ENCODE measurements at regions not wholly inside any gene's neighbourhood (a gene's known extent, or its start where the extent isn't known, plus 50 kb on each side); places are given as distances from the start of the nearest gene placed in this dataset.

DNA sequence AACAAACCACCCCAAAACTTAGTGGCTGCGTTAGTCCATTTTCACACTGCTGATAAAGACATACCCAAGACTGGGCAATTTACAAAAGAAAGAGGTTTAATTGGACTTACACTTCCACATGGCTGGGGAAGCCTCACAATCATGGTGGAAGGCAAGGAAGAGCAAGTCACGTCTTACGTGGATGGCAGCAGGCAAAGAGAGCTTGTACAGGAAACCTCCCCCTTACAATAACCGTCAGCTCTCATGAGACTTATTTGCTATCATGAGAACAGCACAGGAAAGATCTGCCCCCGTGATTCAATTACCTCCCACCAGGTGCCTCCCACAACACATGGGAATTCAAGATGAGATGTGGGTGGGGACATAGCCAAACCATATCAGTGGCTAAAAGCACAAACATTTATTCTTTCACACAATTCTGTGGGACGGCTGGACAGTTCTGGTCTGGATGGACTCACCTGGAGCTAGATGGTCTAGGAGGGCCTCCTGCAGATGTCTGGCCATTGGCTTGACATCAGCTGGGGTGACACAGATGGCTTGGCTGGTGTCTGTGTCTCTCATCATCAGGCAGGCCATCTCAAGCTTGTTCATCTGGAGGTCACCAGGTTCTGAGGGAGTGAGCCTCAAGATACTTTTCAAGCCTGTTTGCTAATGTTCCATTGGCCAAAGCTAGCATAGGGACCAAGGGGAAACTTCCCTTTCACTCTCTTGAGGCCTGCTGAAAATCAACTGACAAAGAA, 104.1 kb downstream of the SMIM20 start:
- in situ Hi-C loops (cut with MboI; ENCODE audit: low sequenced_read_pairs): loop anchor here (25.0 kb wide), 1 partner anchor 694 kb away; no protein-coding TSS in a partner anchor

- in situ Hi-C loops (cut with MboI; ENCODE audit: low sequenced_read_pairs): loop anchor here (25.0 kb wide), 1 partner anchor 692 kb away; no protein-coding TSS in a partner anchor
Observed at GRCh38 chr4:26020083-26020668, 106.2 kb downstream of the SMIM20 start.

DNA sequence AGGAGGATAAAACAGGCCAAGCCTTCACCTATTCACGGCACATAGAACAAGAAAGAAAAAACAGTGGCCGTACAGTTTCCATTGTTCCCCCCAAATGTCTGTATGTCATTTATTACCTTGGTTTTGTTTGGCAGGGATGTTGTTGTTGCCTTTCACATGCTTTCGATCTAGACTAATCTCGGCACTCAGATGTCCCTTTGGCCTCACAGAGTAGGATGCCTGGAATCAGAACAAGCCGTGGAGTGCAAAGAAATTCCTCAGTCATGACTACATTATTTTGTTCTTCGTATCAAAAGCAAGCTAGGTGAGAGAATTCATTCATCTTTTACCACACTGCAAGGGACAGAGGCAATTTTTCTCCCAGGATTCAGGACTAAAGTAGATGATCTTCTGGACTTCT, 106.9 kb downstream of the SMIM20 start:
- in situ Hi-C loops (cut with MboI; ENCODE audit: low sequenced_read_pairs): loop anchor here (25.0 kb wide), 1 partner anchor 691 kb away; no protein-coding TSS in a partner anchor

DNA sequence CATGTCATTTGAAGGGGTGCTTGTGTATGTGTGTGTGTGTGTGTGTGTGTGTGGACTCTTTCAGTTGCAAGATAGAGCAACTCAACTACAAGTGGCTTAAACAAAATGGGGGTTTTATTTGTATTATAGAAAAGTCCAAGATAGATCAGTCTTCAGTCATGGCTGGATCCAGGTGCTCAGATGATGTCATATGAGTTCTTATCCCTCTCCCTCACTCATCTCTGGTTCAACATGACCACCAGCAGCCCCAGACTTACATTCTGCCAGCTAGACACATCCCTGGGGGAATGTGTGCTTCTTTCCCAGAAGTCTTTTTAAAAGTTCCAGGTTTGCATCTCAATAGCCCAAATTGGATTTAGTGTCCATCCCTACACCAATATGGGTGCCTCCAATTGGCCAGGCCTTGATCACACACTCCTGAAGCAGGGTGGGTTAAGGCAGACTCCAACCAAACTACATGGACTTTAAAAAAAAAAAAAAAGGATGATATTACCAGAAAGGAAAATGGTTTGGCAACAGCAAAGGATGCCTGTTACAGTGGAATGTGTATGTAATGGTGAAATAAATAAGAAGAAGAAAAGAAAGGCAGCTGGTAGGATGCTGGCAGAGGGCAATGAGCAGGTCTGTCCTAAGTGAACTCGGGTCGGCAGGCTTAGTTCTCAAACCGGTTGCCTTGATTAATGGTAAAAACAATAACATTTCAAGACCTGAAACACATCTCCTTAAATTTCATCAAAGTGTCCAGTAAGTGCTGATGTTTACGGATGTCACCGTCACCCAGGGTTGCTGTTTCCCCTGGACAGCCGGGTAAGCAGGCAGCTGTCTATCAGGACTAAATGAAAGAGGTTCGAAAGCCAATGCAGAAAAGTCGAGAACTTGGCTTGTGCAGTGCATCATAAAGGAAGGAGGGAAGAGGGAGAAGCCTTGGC, 107.7 kb downstream of the SMIM20 start:
- in situ Hi-C loops (cut with MboI; ENCODE audit: low sequenced_read_pairs): loop anchor here (25.0 kb wide), 1 partner anchor 691 kb away; no protein-coding TSS in a partner anchor

- in situ Hi-C loops (cut with MboI; ENCODE audit: low sequenced_read_pairs): loop anchor here (25.0 kb wide), 1 partner anchor 690 kb away; no protein-coding TSS in a partner anchor
Observed at GRCh38 chr4:26022346-26023202, 108.6 kb downstream of the SMIM20 start.

DNA sequence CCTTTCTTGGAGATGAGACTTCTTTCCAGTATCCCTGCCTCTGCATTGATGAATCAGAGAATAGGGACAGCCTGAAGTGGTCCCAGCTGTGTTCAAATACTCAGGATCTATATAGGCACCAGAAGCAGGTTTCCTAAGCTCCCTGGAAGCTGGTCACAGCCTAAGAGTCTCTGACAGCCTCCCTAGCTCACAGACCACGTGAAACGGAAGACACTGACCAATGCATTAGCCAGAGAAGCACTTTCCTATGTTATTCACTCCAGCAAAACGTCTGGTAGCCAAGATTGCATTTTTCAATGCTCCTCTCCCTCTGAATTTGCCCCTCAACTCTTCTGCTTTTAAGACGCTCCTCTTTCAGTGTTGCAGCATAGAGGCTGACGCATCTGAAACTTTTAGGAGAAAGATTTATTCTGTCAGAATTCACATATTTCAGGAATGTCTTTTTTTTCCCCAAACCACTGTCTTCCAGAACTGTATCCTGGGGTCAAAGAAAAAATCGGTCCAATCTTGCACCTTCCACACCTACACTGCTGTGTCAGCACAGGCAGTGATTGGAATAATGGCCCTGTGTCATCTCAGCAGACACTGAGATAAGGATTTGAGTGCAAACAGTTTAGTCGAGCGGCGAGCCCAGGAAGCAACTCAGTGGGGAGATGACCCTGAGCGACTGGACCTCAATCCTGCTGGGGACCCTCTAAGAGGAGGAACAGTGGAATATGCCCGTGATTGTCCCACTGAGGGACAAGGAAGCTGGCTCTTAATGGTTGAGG, 109.4 kb downstream of the SMIM20 start:
- in situ Hi-C loops (cut with MboI; ENCODE audit: low sequenced_read_pairs): loop anchor here (25.0 kb wide), 1 partner anchor 689 kb away; no protein-coding TSS in a partner anchor

- in situ Hi-C loops (cut with MboI; ENCODE audit: low sequenced_read_pairs): loop anchor here (25.0 kb wide), 1 partner anchor 688 kb away; no protein-coding TSS in a partner anchor
Observed at GRCh38 chr4:26024079-26024478, 110.1 kb downstream of the SMIM20 start.

DNA sequence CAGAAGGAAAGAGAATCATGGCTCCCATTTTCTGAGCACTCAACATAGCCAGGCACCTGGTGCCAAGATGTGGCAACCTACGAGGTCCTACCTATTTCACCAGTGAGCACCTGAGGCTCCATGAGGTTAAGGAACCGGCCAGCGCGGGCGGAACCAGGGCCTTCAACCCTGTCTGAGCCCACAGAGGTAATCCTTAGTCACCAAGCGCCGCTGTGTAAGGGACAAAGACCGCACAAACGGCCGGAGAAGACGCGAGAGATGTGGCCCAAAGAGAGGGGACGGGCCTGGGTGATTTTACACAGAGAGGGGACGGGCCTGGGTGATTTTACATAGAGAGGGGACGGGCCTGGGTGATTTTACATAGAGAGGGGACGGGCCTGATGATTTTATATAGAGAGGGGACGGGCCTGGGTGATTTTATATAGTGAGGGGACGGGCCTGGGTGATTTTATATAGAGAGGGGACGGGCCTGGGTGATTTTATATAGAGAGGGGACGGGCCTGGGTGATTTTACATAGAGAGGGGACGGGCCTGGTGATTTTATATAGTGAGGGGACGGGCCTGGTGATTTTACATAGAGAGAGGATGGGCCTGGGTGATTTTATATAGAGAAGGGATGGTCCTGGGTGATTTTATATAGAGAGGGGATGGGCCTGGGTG, 114.2 kb downstream of the SMIM20 start:
- in situ Hi-C loops (cut with MboI; ENCODE audit: low sequenced_read_pairs): no loop called here

- in situ Hi-C loops (cut with MboI; ENCODE audit: low sequenced_read_pairs): no loop called here
Observed at GRCh38 chr4:26028793-26029567, 115.0 kb downstream of the SMIM20 start.

- in situ Hi-C loops (cut with MboI; ENCODE audit: low sequenced_read_pairs): no loop called here
Observed at GRCh38 chr4:26029568-26030131, 115.6 kb downstream of the SMIM20 start.

GRCh38 chr4:26030260-26030667, 116.2 kb downstream of the SMIM20 start:
- in situ Hi-C loops (cut with MboI; ENCODE audit: low sequenced_read_pairs): no loop called here

- in situ Hi-C loops (cut with MboI; ENCODE audit: low sequenced_read_pairs): no loop called here
Observed at GRCh38 chr4:26030780-26031179, 116.8 kb downstream of the SMIM20 start.

DNA sequence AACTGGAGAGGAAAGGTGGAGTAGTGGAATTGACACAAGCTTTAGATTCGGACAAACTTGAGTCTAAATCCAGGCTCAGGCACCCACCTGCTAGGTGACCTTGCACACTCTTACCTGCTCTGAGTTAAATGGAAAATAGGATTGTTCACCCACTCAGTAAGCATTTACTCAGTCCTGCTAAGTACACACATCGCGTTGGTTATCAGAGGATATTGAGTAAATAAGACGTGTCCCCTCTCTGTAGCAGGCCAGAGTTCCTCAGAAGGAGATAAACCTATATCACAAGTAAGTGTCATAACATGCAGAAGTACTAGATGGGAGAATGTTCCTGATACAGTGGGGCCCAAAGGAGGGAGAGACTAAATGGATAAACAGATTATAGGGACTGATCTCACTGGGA, 117.7 kb downstream of the SMIM20 start:
- in situ Hi-C loops (cut with MboI; ENCODE audit: low sequenced_read_pairs): no loop called here

DNA sequence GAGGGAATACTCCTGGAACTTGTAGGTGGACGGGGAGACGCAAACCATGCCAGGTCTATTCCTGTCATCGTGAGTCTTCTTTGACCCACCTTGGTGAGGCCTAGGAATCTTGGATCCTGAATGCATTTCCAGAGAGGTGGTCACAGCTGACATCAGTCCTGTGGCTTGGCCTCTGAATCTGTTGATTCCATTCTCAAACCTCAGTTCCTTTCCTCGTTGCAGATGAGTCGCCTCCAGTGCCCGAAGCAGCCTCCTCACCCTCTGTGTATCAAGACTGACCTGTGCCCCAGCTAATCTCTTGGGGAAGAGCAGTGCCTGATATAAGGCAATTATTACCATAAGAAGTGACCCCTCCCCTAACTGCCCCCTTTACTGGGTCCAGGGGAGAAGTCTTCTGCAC, 118.1 kb downstream of the SMIM20 start:
- in situ Hi-C loops (cut with MboI; ENCODE audit: low sequenced_read_pairs): no loop called here

GRCh38 chr4:26032630-26033317, 118.8 kb downstream of the SMIM20 start:
- in situ Hi-C loops (cut with MboI; ENCODE audit: low sequenced_read_pairs): no loop called here

DNA sequence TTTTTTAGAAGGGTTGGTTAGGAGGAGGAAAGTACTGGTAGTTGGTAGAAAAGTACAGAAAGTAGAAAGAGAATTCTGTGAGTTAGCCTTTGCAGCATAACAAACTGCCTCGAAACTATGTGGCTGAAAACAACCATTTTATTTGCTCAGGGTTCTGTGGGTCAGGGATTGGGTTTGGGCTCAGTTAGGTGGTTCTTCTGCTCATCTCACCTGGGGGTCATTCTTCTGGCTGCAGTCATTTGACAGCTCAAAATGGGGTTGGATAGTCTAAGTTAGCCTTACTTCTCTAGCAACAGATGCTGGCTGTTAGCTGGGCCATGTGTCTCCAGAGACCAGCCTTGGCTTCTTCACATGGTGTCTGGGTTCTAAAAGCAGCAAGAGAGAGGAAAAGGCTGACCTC, 119.4 kb downstream of the SMIM20 start:
- in situ Hi-C loops (cut with MboI; ENCODE audit: low sequenced_read_pairs): no loop called here

DNA sequence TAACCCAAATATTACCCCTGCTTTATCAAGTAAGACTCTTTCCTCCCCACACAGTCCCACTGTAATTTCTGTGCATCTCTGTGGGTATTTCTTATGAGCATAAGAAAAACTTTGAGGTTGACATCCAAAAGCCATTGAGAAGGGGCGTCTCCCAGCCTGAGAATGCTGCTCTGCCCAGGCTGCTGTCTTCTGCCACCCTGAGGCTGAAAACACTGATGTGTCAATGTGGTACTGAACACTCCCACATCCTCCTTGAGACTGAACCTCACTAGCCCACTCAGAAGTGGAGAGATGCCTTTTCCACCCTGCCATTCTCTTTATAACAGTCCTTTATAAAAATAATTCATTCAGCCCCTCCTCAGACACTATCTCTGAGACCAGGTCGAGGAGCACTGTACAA, 120.8 kb downstream of the SMIM20 start:
- in situ Hi-C loops (cut with MboI; ENCODE audit: low sequenced_read_pairs): no loop called here

Measured in HL-60/S4 (cell line).